Activated naive CD4-positive, alpha-beta T cell treated with anti-CD3 and anti-CD28 coated beads, Interleukin-2, amount 50 U/mL, for 24 hours (primary cell): ENCODE measurements at regions not wholly inside any gene's neighbourhood (a gene's known extent, or its start where the extent isn't known, plus 50 kb on each side); places are given as distances from the start of the nearest gene placed in this dataset.

Source experiments
- H3K27ac Mint-ChIP-seq: one replicate; pipeline ENCODE4 v1.8.0; 2021; ENCODE audit warnings: mild to moderate bottlenecking, mixed read lengths
- H3K27me3 Mint-ChIP-seq: one replicate; pipeline ENCODE4 v1.8.0; 2021; ENCODE audit warnings: mixed read lengths
- H3K36me3 Mint-ChIP-seq: one replicate; pipeline ENCODE4 v1.8.0; 2021; ENCODE audit warnings: mixed read lengths
- H3K4me1 Mint-ChIP-seq: one replicate; pipeline ENCODE4 v1.8.0; 2021; ENCODE audit warnings: mixed read lengths
- H3K4me3 Mint-ChIP-seq: one replicate; pipeline ENCODE4 v1.8.0; 2021; ENCODE audit warnings: mild to moderate bottlenecking, mixed read lengths
- H3K9me3 Mint-ChIP-seq: one replicate; pipeline ENCODE4 v1.8.0; 2021; ENCODE audit warnings: mixed read lengths

GRCh38 chr5:77948476-77948875, 172.3 kb upstream of the TBCA start:
- H3K4me3 Mint-ChIP-seq, result no peak overlapping the region
- H3K9me3 Mint-ChIP-seq, result no peaks in the 10 kb centered on the region

GRCh38 chr5:77947041-77947428, 170.9 kb upstream of the TBCA start:
- Mint-ChIP-seq H3K27ac (no peak overlapping the region), H3K4me3 (no peak overlapping the region), H3K27me3 (peaks cover 13% of the 10 kb centered on the region), H3K4me1 (no peaks in the 10 kb centered on the region), H3K36me3 (no peaks in the 10 kb centered on the region), H3K9me3 (no peaks in the 10 kb centered on the region)

More at GRCh38 chr5:77948476-77948875, 172.3 kb upstream of the TBCA start:
- H3K4me1 Mint-ChIP-seq, result no peaks in the 10 kb centered on the region
- H3K27me3 Mint-ChIP-seq, result peaks cover 8% of the 10 kb centered on the region
- H3K27ac Mint-ChIP-seq, result no peak overlapping the region
- H3K36me3 Mint-ChIP-seq, result no peaks in the 10 kb centered on the region

- H3K4me1 Mint-ChIP-seq, result no peaks in the 10 kb centered on the region
- H3K4me3 Mint-ChIP-seq, result no peak overlapping the region
- no peak overlapping the region for H3K27ac Mint-ChIP-seq
- no peaks in the 10 kb centered on the region for H3K9me3 Mint-ChIP-seq
- H3K27me3 Mint-ChIP-seq, result peaks cover 16% of the 10 kb centered on the region
- H3K36me3 Mint-ChIP-seq, result no peaks in the 10 kb centered on the region
These were observed 170.4 kb upstream of the TBCA start for GRCh38 chr5:77946381-77947040.

- peaks cover 20% of the 10 kb centered on the region for H3K27me3 Mint-ChIP-seq
- no peak overlapping the region for H3K27ac Mint-ChIP-seq
- H3K9me3 Mint-ChIP-seq, result no peaks in the 10 kb centered on the region
- H3K4me3 Mint-ChIP-seq, result no peak overlapping the region
- H3K4me1 Mint-ChIP-seq, result no peaks in the 10 kb centered on the region
- H3K36me3 Mint-ChIP-seq, result no peaks in the 10 kb centered on the region
These were observed 169.7 kb upstream of the TBCA start for GRCh38 chr5:77945874-77946273.

- no peaks in the 10 kb centered on the region for H3K36me3 Mint-ChIP-seq
- no peak overlapping the region for H3K4me3 Mint-ChIP-seq
- H3K27me3 Mint-ChIP-seq, result peaks cover 25% of the 10 kb centered on the region
- no peak overlapping the region for H3K27ac Mint-ChIP-seq
- H3K4me1 Mint-ChIP-seq, result no peaks in the 10 kb centered on the region
- peaks cover 5% of the 10 kb centered on the region for H3K9me3 Mint-ChIP-seq
These were observed 168.7 kb upstream of the TBCA start for GRCh38 chr5:77944757-77945340.

GRCh38 chr5:77943851-77944250, 167.7 kb upstream of the TBCA start:
- H3K36me3 Mint-ChIP-seq, result no peaks in the 10 kb centered on the region
- H3K4me1 Mint-ChIP-seq, result no peaks in the 10 kb centered on the region
- no peak overlapping the region for H3K27ac Mint-ChIP-seq
- H3K4me3 Mint-ChIP-seq, result no peak overlapping the region
- peaks cover 25% of the 10 kb centered on the region for H3K27me3 Mint-ChIP-seq
- peaks cover 5% of the 10 kb centered on the region for H3K9me3 Mint-ChIP-seq

GRCh38 chr5:77942578-77943239, 166.6 kb upstream of the TBCA start:
- peaks cover 5% of the 10 kb centered on the region for H3K9me3 Mint-ChIP-seq
- peaks cover 4% of the 10 kb centered on the region for H3K4me1 Mint-ChIP-seq
- peaks cover 27% of the 10 kb centered on the region for H3K27me3 Mint-ChIP-seq
- H3K36me3 Mint-ChIP-seq, result no peaks in the 10 kb centered on the region
- peak overlapping the region; percentile 10 for H3K27ac Mint-ChIP-seq
- H3K4me3 Mint-ChIP-seq, result no peak overlapping the region

GRCh38 chr5:77937015-77937908, 161.1 kb upstream of the TBCA start:
- Mint-ChIP-seq H3K9me3 (peaks cover 5% of the 10 kb centered on the region), H3K36me3 (no peaks in the 10 kb centered on the region), H3K4me1 (peaks cover 22% of the 10 kb centered on the region), H3K27ac (peak overlapping the region; percentile 56), H3K27me3 (peaks cover 17% of the 10 kb centered on the region), H3K4me3 (peak overlapping the region; percentile 13)

GRCh38 chr5:77936365-77936693, 160.2 kb upstream of the TBCA start:
- Mint-ChIP-seq H3K36me3 (no peaks in the 10 kb centered on the region), H3K9me3 (peaks cover 5% of the 10 kb centered on the region), H3K27ac (no peak overlapping the region), H3K4me3 (no peak overlapping the region), H3K27me3 (peaks cover 11% of the 10 kb centered on the region), H3K4me1 (peaks cover 22% of the 10 kb centered on the region)

GRCh38 chr5:77935506-77936364, 159.6 kb upstream of the TBCA start:
- no peak overlapping the region for H3K27ac Mint-ChIP-seq
- H3K27me3 Mint-ChIP-seq, result peaks cover 7% of the 10 kb centered on the region
- H3K4me3 Mint-ChIP-seq, result no peak overlapping the region
- peaks cover 5% of the 10 kb centered on the region for H3K9me3 Mint-ChIP-seq
- no peaks in the 10 kb centered on the region for H3K36me3 Mint-ChIP-seq
- H3K4me1 Mint-ChIP-seq, result peaks cover 22% of the 10 kb centered on the region

- Mint-ChIP-seq H3K4me3 (no peak overlapping the region), H3K9me3 (no peaks in the 10 kb centered on the region), H3K36me3 (no peaks in the 10 kb centered on the region), H3K27me3 (peaks cover 2% of the 10 kb centered on the region), H3K4me1 (peaks cover 18% of the 10 kb centered on the region), H3K27ac (no peak overlapping the region)
These were observed 152.7 kb upstream of the TBCA start for GRCh38 chr5:77928776-77929300.

GRCh38 chr5:77926337-77926736, 150.2 kb upstream of the TBCA start:
- no peak overlapping the region for H3K27ac Mint-ChIP-seq
- H3K9me3 Mint-ChIP-seq, result no peaks in the 10 kb centered on the region
- no peaks in the 10 kb centered on the region for H3K36me3 Mint-ChIP-seq
- no peak overlapping the region for H3K4me3 Mint-ChIP-seq
- H3K27me3 Mint-ChIP-seq, result peaks cover 2% of the 10 kb centered on the region
- peaks cover 18% of the 10 kb centered on the region for H3K4me1 Mint-ChIP-seq

GRCh38 chr5:77925503-77925902, 149.4 kb upstream of the TBCA start:
- H3K9me3 Mint-ChIP-seq, result no peaks in the 10 kb centered on the region
- peaks cover 18% of the 10 kb centered on the region for H3K4me1 Mint-ChIP-seq
- peak overlapping the region; percentile 66 for H3K27ac Mint-ChIP-seq
- H3K4me3 Mint-ChIP-seq, result peak overlapping the region; percentile 24
- peaks cover 2% of the 10 kb centered on the region for H3K27me3 Mint-ChIP-seq
- no peaks in the 10 kb centered on the region for H3K36me3 Mint-ChIP-seq

- H3K4me1 Mint-ChIP-seq, result peaks cover 18% of the 10 kb centered on the region
- no peaks in the 10 kb centered on the region for H3K36me3 Mint-ChIP-seq
- peaks cover 2% of the 10 kb centered on the region for H3K27me3 Mint-ChIP-seq
- H3K9me3 Mint-ChIP-seq, result no peaks in the 10 kb centered on the region
- no peak overlapping the region for H3K27ac Mint-ChIP-seq
- H3K4me3 Mint-ChIP-seq, result no peak overlapping the region
These were observed 147.9 kb upstream of the TBCA start for GRCh38 chr5:77924081-77924480.

GRCh38 chr5:77923666-77924065, 147.5 kb upstream of the TBCA start:
- Mint-ChIP-seq H3K9me3 (no peaks in the 10 kb centered on the region), H3K4me1 (peaks cover 18% of the 10 kb centered on the region), H3K36me3 (no peaks in the 10 kb centered on the region), H3K4me3 (no peak overlapping the region), H3K27ac (no peak overlapping the region), H3K27me3 (peaks cover 2% of the 10 kb centered on the region)
